ENCODE measurements at regions not wholly inside any gene's neighbourhood (a gene's known extent, or its start where the extent isn't known, plus 50 kb on each side); places are given as distances from the start of the nearest gene placed in this dataset.

GRCh38 chrX:33298622-33299021, 87.3 kb upstream of the DMD start:
- in situ Hi-C loops (cut with MboI; ENCODE audit: low sequenced_read_pairs) = no loop called here
- intact Hi-C loops (cut with micrococcal nuclease) = no loop called here
- POLR2A ChIA-PET (ENCODE audit: unreplicated experiment) = no interaction called here
- Histone ChIP-seq H2AK5ac (ENCODE audit: low read depth, low read length) (no peak overlapping the region), H3K23ac (ENCODE audit: low read depth, low read length) (no peak overlapping the region), H3K14ac (replicated peaks; ENCODE audit: low read depth, low read length) (no peak overlapping the region), H2BK120ac (ENCODE audit: low read depth, low read length) (no peak overlapping the region), H3K9me1 (ENCODE audit: insufficient read depth, low read length) (no peaks in the 10 kb centered on the region), H3K9me3 (ENCODE audit: control insufficient read depth, insufficient read depth, low read length) (no peaks in the 10 kb centered on the region), H3K4me1 (ENCODE audit: control insufficient read depth, insufficient read depth, low read length) (no peaks in the 10 kb centered on the region), H3K9ac (ENCODE audit: low read depth, low read length) (no peak overlapping the region), H2AK9ac (replicated peaks; ENCODE audit: low read depth, low read length, poor library complexity) (no peak overlapping the region), H2BK15ac (ENCODE audit: low read depth, low read length) (no peak overlapping the region), H2AFZ (replicated peaks; ENCODE audit: low read length, poor library complexity) (no peak overlapping the region), H3K36me3 (ENCODE audit: control insufficient read depth, insufficient read depth, low read length) (no peaks in the 10 kb centered on the region), H3K4me3 (ENCODE audit: insufficient read depth, low read depth, low read length) (no peak overlapping the region), H3K4ac (ENCODE audit: low read depth, low read length) (no peak overlapping the region), H4K91ac (ENCODE audit: insufficient read depth, low read depth, low read length) (no peak overlapping the region), H4K8ac (ENCODE audit: low read depth in 2 of 2, low read length in 2 of 2) (no peak overlapping the region), H2BK20ac (ENCODE audit: low read depth, low read length) (no peak overlapping the region), H4K5ac (ENCODE audit: low read depth, low read length) (no peak overlapping the region), H3K79me1 (ENCODE audit: low read depth in 1 of 2, low read length in 2 of 2) (no peaks in the 10 kb centered on the region), H3K18ac (ENCODE audit: low read depth, low read length) (no peak overlapping the region), H3K27ac (ENCODE audit: insufficient read depth, low read length) (no peak overlapping the region), H3K4me2 (ENCODE audit: low read depth, low read length) (no peak overlapping the region), H4K20me1 (ENCODE audit: insufficient read depth, low read length) (no peaks in the 10 kb centered on the region), H2BK5ac (ENCODE audit: low read depth, low read length, poor library complexity, severe bottlenecking) (no peak overlapping the region), H3K56ac (ENCODE audit: extremely low read depth, insufficient read depth, low read length) (no peak overlapping the region), H3K27me3 (ENCODE audit: control insufficient read depth, insufficient read depth, low read length) (no peaks in the 10 kb centered on the region)
- TF ChIP-seq RCOR1 (IDR thresholded peaks at IDR 0.05; ENCODE audit: insufficient replicate concordance, low read length) (no peak), POLR2A (IDR thresholded peaks at IDR 0.05; ENCODE audit: low read depth, low read length) (no peak), CEBPB (IDR thresholded peaks at IDR 0.05; ENCODE audit: low read depth, low read length) (no peak), MXI1 (IDR thresholded peaks at IDR 0.05; ENCODE audit: borderline replicate concordance, low read depth, low read length) (no peak), SMC3 (IDR thresholded peaks at IDR 0.05; ENCODE audit: low read depth, low read length) (no peak), RAD21 (IDR thresholded peaks at IDR 0.05; ENCODE audit: low read length) (no peak), MAFK (IDR thresholded peaks at IDR 0.05; ENCODE audit: low read depth, low read length) (no peak), BHLHE40 (IDR thresholded peaks at IDR 0.05; ENCODE audit: low read depth, low read length) (no peak), ELK1 (IDR thresholded peaks at IDR 0.05; ENCODE audit: borderline replicate concordance, low read depth, low read length) (no peak), CTCF (conservative IDR thresholded peaks at IDR 0.05; ENCODE audit: low read depth, low read length) (no peak), USF2 (IDR thresholded peaks at IDR 0.05; ENCODE audit: low read depth, low read length) (no peak), FOS (IDR thresholded peaks at IDR 0.05; ENCODE audit: low read depth, low read length) (no peak), NFE2L2 (IDR thresholded peaks at IDR 0.05; ENCODE audit: low read depth, low read length) (no peak), RFX5 (IDR thresholded peaks at IDR 0.05; ENCODE audit: low read depth, low read length) (no peak), CHD1 (IDR thresholded peaks at IDR 0.05; ENCODE audit: low read depth, low read length) (no peak), MAZ (IDR thresholded peaks at IDR 0.05; ENCODE audit: borderline replicate concordance, low read depth, low read length) (no peak)
- dilution Hi-C loops (cut with HindIII; ENCODE audit: low sequenced_read_pairs, unreplicated experiment) = no loop called here
- no TSS peak for BruUV-seq (replicated peaks)
- WGBS, 2 experiments (ENCODE audit: extremely low coverage in 2 of 2, insufficient read length in 1 of 2) = no CpG with 5 or more reads among the region's 5 CpGs
- no peak for DNase-seq
- CTCF ChIA-PET = no interaction called here
- ATAC-seq (ENCODE audit: low read depth) = no peak
